Mammary epithelial cell (primary cell): ENCODE measurements at regions not wholly inside any gene's neighbourhood (a gene's known extent, or its start where the extent isn't known, plus 50 kb on each side); places are given as distances from the start of the nearest gene placed in this dataset.
"Not testable (repeated sequence)": the region's sequence is repeated elsewhere in the genome, so short reads cannot be mapped to it uniquely, and the experiment has no call there.

Source experiments
- EZH2 ChIP-seq: IDR thresholded peaks from 2 replicates; pipeline ENCODE4 v1.6.1; 2012; ENCODE audit warnings: low read length, inconsistent platforms, borderline replicate concordance
- TF ChIP-seq, protein P1 (sequence below), 2 donors: IDR thresholded peaks in 1 of 2; conservative IDR thresholded peaks in 1 of 2; 2 replicates each; pipeline ENCODE4 v1.5.1; 2011 to 2012; ENCODE audit warnings: inconsistent platforms in 2 of 2, low read length in 2 of 2, mild to moderate bottlenecking in 2 of 2, control low read depth in 1 of 2, low read depth in 1 of 2; ENCODE audit not compliant: insufficient read depth in 1 of 2; ENCODE audit errors: extremely low read depth in 1 of 2

DNA sequence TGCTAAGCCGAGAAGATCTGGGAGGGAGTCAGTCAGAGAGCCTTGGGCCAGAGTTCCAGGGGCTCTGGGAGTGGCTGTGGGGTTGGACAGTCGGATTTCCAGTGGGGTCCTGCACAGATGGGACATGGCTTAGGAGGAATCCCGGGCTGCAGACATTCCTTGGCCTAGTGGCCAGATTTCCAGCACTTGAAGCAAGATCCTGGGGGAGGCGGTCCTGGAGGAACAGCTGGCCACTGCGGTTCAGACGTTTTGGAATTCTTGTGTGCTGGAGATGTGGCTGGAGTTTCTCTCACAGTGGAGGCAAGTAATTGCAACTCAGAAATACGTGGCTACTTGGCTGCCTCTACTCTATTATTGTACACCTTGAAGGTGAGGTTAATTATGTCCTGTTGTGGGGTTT lies 80.7 kb upstream of the KIF5B start:
- TF ChIP-seq EZH2 = not testable (repeated sequence)
- TF ChIP-seq, protein P1, sequence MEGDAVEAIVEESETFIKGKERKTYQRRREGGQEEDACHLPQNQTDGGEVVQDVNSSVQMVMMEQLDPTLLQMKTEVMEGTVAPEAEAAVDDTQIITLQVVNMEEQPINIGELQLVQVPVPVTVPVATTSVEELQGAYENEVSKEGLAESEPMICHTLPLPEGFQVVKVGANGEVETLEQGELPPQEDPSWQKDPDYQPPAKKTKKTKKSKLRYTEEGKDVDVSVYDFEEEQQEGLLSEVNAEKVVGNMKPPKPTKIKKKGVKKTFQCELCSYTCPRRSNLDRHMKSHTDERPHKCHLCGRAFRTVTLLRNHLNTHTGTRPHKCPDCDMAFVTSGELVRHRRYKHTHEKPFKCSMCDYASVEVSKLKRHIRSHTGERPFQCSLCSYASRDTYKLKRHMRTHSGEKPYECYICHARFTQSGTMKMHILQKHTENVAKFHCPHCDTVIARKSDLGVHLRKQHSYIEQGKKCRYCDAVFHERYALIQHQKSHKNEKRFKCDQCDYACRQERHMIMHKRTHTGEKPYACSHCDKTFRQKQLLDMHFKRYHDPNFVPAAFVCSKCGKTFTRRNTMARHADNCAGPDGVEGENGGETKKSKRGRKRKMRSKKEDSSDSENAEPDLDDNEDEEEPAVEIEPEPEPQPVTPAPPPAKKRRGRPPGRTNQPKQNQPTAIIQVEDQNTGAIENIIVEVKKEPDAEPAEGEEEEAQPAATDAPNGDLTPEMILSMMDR (conservative IDR thresholded peaks at IDR 0.05 in 1 of 2, IDR thresholded peaks at IDR 0.05 in 1 of 2; ENCODE audit: extremely low read depth in 1 of 2, insufficient read depth in 1 of 2, low read depth in 1 of 2, low read length in 2 of 2) = not testable (repeated sequence)
